ENCODE measurements at regions not wholly inside any gene's neighbourhood (a gene's known extent, or its start where the extent isn't known, plus 50 kb on each side); places are given as distances from the start of the nearest gene placed in this dataset.
A peak's percentile ranks its signal among the peaks of the same experiment; 100 is the strongest.

DNA sequence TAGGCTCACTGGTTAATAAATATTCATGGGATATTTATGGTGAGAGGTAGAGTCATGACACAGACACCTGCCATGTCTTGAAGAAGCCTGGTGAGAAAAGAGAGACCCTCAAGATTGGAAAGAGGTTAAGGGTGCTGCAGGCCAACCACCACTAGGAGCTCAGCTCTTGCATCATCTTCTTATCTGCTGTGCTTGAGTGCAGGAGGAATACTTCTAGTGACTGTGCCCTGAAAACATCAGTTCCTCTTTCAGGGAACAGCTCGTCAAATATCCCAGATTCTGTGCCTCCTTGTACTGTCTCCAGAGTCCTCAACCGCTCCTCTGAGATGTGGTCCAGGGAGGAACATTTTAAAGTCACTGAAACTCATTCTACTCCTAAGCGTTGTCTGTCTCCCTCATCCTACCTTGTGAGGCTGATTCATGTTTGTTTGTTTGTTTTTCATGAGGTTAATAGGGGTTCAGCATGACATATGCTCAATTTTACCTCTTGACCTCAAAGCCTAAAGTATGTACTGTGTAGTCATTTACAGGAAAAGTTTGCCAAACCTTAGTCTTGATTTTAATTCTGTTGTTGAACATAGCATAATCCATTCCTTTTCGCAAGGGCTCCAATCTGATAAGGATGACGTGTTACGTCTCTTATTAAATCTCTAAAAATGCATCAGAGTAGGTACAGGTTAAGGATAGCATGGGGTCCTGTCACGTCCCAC lies 293.1 kb downstream of the C7orf25 start (continued):
- TF ChIP-seq ZNF121 (CRISPR knock-in tag; conservative IDR thresholded peaks at IDR 0.05) (no peak), HMGN3 (IDR thresholded peaks at IDR 0.05; ENCODE audit: borderline replicate concordance, extremely low read depth, insufficient read length, low read depth, low read length) (no peak), CEBPB (tag; IDR thresholded peaks at IDR 0.05) (peak; percentile 94), ZNF551 (CRISPR knock-in tag; IDR thresholded peaks at IDR 0.05) (no peak), POLR2B (IDR thresholded peaks at IDR 0.05; ENCODE audit: low read depth, partially characterized antibody) (no peak), RHOXF2B (CRISPR knock-in tag; conservative IDR thresholded peaks at IDR 0.05) (no peak), ZSCAN32 (CRISPR knock-in tag; IDR thresholded peaks at IDR 0.05) (peak; percentile 89; the same call in 1 of the 2 replicates), ETS1 (conservative IDR thresholded peaks at IDR 0.05; ENCODE audit: control insufficient read depth, low read depth, low read length) (no peak), NR4A1 (CRISPR knock-in tag; IDR thresholded peaks at IDR 0.05) (no peak), NR4A1 (tag; IDR thresholded peaks at IDR 0.05) (no peak), PYGO2 (tag; IDR thresholded peaks at IDR 0.05) (no peak), ZNF766 (CRISPR knock-in tag; conservative IDR thresholded peaks at IDR 0.05) (0 out of 2 replicates have a peak, but pooled peaks have one; percentile 40)
- TF ChIP-seq, protein P1, sequence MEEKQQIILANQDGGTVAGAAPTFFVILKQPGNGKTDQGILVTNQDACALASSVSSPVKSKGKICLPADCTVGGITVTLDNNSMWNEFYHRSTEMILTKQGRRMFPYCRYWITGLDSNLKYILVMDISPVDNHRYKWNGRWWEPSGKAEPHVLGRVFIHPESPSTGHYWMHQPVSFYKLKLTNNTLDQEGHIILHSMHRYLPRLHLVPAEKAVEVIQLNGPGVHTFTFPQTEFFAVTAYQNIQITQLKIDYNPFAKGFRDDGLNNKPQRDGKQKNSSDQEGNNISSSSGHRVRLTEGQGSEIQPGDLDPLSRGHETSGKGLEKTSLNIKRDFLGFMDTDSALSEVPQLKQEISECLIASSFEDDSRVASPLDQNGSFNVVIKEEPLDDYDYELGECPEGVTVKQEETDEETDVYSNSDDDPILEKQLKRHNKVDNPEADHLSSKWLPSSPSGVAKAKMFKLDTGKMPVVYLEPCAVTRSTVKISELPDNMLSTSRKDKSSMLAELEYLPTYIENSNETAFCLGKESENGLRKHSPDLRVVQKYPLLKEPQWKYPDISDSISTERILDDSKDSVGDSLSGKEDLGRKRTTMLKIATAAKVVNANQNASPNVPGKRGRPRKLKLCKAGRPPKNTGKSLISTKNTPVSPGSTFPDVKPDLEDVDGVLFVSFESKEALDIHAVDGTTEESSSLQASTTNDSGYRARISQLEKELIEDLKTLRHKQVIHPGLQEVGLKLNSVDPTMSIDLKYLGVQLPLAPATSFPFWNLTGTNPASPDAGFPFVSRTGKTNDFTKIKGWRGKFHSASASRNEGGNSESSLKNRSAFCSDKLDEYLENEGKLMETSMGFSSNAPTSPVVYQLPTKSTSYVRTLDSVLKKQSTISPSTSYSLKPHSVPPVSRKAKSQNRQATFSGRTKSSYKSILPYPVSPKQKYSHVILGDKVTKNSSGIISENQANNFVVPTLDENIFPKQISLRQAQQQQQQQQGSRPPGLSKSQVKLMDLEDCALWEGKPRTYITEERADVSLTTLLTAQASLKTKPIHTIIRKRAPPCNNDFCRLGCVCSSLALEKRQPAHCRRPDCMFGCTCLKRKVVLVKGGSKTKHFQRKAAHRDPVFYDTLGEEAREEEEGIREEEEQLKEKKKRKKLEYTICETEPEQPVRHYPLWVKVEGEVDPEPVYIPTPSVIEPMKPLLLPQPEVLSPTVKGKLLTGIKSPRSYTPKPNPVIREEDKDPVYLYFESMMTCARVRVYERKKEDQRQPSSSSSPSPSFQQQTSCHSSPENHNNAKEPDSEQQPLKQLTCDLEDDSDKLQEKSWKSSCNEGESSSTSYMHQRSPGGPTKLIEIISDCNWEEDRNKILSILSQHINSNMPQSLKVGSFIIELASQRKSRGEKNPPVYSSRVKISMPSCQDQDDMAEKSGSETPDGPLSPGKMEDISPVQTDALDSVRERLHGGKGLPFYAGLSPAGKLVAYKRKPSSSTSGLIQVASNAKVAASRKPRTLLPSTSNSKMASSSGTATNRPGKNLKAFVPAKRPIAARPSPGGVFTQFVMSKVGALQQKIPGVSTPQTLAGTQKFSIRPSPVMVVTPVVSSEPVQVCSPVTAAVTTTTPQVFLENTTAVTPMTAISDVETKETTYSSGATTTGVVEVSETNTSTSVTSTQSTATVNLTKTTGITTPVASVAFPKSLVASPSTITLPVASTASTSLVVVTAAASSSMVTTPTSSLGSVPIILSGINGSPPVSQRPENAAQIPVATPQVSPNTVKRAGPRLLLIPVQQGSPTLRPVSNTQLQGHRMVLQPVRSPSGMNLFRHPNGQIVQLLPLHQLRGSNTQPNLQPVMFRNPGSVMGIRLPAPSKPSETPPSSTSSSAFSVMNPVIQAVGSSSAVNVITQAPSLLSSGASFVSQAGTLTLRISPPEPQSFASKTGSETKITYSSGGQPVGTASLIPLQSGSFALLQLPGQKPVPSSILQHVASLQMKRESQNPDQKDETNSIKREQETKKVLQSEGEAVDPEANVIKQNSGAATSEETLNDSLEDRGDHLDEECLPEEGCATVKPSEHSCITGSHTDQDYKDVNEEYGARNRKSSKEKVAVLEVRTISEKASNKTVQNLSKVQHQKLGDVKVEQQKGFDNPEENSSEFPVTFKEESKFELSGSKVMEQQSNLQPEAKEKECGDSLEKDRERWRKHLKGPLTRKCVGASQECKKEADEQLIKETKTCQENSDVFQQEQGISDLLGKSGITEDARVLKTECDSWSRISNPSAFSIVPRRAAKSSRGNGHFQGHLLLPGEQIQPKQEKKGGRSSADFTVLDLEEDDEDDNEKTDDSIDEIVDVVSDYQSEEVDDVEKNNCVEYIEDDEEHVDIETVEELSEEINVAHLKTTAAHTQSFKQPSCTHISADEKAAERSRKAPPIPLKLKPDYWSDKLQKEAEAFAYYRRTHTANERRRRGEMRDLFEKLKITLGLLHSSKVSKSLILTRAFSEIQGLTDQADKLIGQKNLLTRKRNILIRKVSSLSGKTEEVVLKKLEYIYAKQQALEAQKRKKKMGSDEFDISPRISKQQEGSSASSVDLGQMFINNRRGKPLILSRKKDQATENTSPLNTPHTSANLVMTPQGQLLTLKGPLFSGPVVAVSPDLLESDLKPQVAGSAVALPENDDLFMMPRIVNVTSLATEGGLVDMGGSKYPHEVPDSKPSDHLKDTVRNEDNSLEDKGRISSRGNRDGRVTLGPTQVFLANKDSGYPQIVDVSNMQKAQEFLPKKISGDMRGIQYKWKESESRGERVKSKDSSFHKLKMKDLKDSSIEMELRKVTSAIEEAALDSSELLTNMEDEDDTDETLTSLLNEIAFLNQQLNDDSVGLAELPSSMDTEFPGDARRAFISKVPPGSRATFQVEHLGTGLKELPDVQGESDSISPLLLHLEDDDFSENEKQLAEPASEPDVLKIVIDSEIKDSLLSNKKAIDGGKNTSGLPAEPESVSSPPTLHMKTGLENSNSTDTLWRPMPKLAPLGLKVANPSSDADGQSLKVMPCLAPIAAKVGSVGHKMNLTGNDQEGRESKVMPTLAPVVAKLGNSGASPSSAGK (IDR thresholded peaks at IDR 0.05): 0 out of 2 replicates have a peak, but pooled peaks have one; percentile 14
- TF ChIP-seq, protein P2, sequence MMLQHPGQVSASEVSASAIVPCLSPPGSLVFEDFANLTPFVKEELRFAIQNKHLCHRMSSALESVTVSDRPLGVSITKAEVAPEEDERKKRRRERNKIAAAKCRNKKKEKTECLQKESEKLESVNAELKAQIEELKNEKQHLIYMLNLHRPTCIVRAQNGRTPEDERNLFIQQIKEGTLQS (IDR thresholded peaks at IDR 0.05): peak; percentile 96
- TF ChIP-seq, protein P2 (CRISPR knock-in tag; conservative IDR thresholded peaks at IDR 0.05): peak; percentile 73; the same call in 1 of the 2 replicates

Measured in K562 (cell line).